ENCODE measurements at regions not wholly inside any gene's neighbourhood (a gene's known extent, or its start where the extent isn't known, plus 50 kb on each side); places are given as distances from the start of the nearest gene placed in this dataset.

- no peak for TF ChIP-seq POLR2A (IDR thresholded peaks at IDR 0.05)
- no peak for TF ChIP-seq CTCF (IDR thresholded peaks at IDR 0.05)
- no peak for TF ChIP-seq POLR2AphosphoS5 (IDR thresholded peaks at IDR 0.05; ENCODE audit: insufficient read depth in 1 of 2, low read depth in 1 of 2)
Measured at GRCh38 chr16:86946981-86947380, 368.6 kb downstream of the FOXL1 start.

Measured in vagina (tissue), 2 donors.